Anterior cingulate cortex (tissue), 58 donors: ENCODE measurements at regions not wholly inside any gene's neighbourhood (a gene's known extent, or its start where the extent isn't known, plus 50 kb on each side); places are given as distances from the start of the nearest gene placed in this dataset.
A peak's percentile ranks its signal among the peaks of the same experiment; 100 is the strongest.

Experiments
- DNase-seq, 58 donors: peaks; one replicate each; lab custom pipeline; 2025; lab: John Stamatoyannopoulos, UW

GRCh38 chr15:69573815-69574475 lies 121.3 kb downstream of the RPLP1 start:
- DNase-seq, result peak in 2 of 58 donors; percentile 11 to 51

GRCh38 chr15:69574506-69574905 lies 121.9 kb downstream of the RPLP1 start:
- DNase-seq, result no peak

- no peak for DNase-seq
These were observed 122.8 kb downstream of the RPLP1 start for GRCh38 chr15:69575387-69575786.

GRCh38 chr15:69576035-69576526 lies 123.5 kb downstream of the RPLP1 start:
- peak in 53 of 58 donors; percentile 8 to 73 (median 34) for DNase-seq

- DNase-seq, result no peak
These were observed 124.3 kb downstream of the RPLP1 start for GRCh38 chr15:69576948-69577351.

- DNase-seq, result no peak
These were observed 124.8 kb downstream of the RPLP1 start for GRCh38 chr15:69577397-69577796.

GRCh38 chr15:69578252-69578651 lies 125.6 kb downstream of the RPLP1 start:
- no peak for DNase-seq

- no peak for DNase-seq
These were observed 126.4 kb downstream of the RPLP1 start for GRCh38 chr15:69578787-69579583.

- DNase-seq, result no peak
These were observed 127.5 kb downstream of the RPLP1 start for GRCh38 chr15:69579950-69580618.

- no peak for DNase-seq
These were observed 131.0 kb downstream of the RPLP1 start for GRCh38 chr15:69583626-69584025.

- DNase-seq, result no peak
These were observed 133.3 kb downstream of the RPLP1 start for GRCh38 chr15:69585937-69586336.

GRCh38 chr15:69586721-69587120 lies 134.1 kb downstream of the RPLP1 start:
- DNase-seq, result no peak

GRCh38 chr15:69587723-69588426 lies 135.3 kb downstream of the RPLP1 start:
- no peak for DNase-seq

- DNase-seq, result peak in 2 of 58 donors; percentile 5 to 8
These were observed 137.6 kb downstream of the RPLP1 start for GRCh38 chr15:69590201-69590710.

- DNase-seq, result no peak
These were observed 138.4 kb downstream of the RPLP1 start for GRCh38 chr15:69590932-69591524.

- DNase-seq, result no peak
These were observed 139.4 kb downstream of the RPLP1 start for GRCh38 chr15:69591905-69592508.

GRCh38 chr15:69592954-69593353 lies 140.3 kb downstream of the RPLP1 start:
- no peak for DNase-seq

GRCh38 chr15:69593488-69593887 lies 140.9 kb downstream of the RPLP1 start:
- DNase-seq, result no peak
